GM11168 (cell line): ENCODE measurements at regions not wholly inside any gene's neighbourhood (a gene's known extent, or its start where the extent isn't known, plus 50 kb on each side); places are given as distances from the start of the nearest gene placed in this dataset.
"Not testable (repeated sequence)": the region's sequence is repeated elsewhere in the genome, so short reads cannot be mapped to it uniquely, and the experiment has no call there.

Experiments used
- in situ Hi-C: fragments of 300-500 bp; cut with MboI; formaldehyde crosslinking; loops from one replicate; pipeline ENCODE4 v1.12.0; 2022; ENCODE audit warnings: low sequenced_read_pairs; ENCODE audit not compliant: unreplicated experiment

GRCh38 chr2:146734042-146734820 is 1110.6 kb upstream of the ACVR2A start:
- in situ Hi-C loops: no loop called here

GRCh38 chr2:146730882-146731281 is 1113.9 kb upstream of the ACVR2A start:
- in situ Hi-C loops: no loop called here

GRCh38 chr2:146721486-146721885 is 1123.3 kb upstream of the ACVR2A start:
- in situ Hi-C loops: no loop called here

DNA sequence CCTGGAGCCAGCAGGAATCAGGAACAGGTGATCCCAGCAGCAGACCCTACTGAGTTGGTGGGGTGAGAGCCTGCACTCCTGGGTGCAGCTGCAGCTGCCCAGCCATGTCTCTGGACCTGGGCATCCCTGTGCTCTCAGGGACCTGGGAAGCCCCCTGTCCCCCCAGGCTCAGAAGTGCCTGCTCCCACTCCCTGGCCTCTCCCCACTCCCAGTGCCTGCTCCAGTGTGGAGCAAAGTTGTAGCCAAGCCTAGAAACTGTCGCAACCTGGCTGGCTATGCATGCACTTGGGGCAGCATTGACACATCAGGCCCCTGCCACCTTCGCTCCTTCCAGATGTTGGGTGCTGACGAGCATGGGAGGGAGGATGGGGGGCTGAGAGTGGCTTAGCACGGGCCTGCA is 1124.7 kb upstream of the ACVR2A start:
- in situ Hi-C loops: no loop called here

DNA sequence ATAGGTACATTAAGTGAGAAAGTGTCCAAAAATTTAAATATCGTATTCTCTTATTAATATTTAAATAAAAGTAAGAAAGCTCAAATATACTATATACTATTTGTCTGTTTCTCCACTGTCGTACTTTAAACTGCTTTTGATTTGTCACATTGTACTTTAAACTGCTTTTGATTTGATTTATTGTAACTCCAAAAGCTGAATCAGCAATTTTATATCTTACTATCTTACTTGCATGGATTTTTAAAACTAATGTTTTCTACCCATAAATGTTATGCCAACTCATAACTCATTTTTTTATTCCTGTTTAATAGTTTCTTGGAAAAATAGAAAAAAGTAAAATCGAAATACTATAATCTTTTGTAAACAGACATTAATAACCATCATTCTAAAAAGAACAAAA is 1128.2 kb upstream of the ACVR2A start:
- in situ Hi-C loops: no loop called here

- in situ Hi-C loops: no loop called here
Measured at GRCh38 chr2:146709004-146709403, 1135.8 kb upstream of the ACVR2A start.

DNA sequence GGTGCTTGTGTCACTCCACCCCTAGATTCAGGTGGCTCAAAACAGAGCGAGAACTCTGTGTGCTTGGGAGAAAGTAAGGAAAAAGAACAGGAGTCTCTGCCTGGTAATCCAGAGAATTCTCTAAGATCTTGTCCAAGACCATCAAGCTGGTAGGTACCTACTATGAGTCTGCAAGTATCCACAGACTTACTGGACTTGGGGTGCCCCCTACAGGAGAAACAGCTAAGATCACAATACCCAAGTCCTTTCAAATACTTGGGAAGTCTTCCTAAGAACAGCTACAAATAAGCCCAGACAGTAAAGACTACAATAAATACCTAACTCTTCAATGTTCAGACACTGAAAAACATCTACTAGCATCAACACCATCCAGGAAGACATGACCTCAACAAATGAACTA is 1143.6 kb upstream of the ACVR2A start:
- in situ Hi-C loops: no loop called here

DNA sequence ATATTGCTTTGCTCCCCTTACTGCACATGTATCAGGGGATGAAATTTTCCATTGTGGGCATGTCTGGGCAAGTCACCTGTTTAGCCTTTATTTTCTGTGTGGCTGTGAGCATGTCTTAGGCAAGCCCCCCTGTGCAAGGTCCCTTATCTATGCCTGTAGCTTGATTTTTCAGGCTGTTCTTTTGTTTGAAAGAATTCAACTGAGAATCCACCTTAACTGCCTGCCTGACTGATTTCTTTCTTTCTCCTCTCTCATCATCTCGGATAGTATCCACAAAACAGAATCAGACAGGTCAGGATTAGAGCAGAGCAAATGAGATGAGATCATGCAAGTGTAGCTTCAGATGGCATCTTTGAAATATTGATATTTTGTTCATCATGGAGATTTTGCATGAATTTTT is 1147.5 kb upstream of the ACVR2A start:
- in situ Hi-C loops: no loop called here

DNA sequence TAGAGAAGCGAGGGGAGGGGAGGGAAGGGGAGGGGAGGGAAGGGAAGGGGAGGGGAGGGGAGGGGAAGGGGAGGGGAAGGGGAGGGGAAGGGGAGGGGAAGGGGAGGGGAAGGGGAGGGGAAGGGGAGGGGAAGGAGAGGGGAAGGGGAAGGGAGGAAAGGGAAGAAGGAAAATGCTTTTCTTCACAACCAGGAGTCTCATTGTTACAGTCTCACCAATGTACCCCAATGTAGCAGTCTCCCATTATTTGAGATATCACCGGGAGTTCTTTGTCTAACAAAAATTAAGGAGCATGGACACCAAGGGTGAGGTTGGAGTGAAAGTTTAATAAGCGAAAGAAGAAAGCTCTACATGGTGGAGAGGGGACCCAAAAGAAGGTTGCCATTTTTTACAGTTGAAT is 1148.0 kb upstream of the ACVR2A start:
- in situ Hi-C loops: not testable (repeated sequence)

DNA sequence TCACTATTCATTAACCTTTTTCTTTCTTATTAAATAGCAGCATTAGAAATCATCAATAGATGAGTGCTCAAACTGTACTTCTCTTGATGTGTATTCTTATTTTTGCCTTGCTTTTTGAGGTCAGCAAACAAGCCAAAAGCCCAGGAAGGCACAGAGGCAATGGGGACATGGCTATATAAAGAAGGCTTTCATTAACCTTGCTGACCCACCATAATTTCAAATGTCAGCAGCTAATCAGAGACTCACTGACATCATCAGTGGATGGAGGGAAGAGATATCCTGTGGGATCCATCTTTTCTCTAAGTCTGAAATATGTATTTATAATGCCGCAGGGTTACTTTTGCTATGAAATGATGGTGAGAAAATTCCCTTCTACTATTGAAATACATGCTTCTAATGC is 1162.8 kb upstream of the ACVR2A start:
- in situ Hi-C loops: no loop called here

GRCh38 chr2:146678516-146678915 is 1166.3 kb upstream of the ACVR2A start:
- in situ Hi-C loops: no loop called here

DNA sequence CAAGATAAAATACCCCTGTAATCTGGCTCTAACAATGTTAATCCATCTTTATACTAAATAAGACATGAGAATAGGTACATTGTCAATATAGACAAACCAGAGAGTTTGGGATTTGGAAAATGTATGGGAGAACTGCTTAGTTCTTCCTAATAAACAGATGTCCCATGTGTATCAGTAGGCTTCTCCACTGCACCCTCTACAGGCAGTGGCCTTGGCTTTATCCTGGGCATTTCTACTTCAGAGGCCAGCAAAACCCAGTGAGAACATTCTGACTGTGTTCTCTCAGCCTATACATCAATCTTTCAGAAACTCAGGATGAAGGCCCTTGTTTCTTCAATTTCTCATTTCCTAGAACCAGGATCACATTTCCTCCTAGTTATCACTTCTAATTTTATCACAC is 1167.5 kb upstream of the ACVR2A start:
- in situ Hi-C loops: no loop called here

DNA sequence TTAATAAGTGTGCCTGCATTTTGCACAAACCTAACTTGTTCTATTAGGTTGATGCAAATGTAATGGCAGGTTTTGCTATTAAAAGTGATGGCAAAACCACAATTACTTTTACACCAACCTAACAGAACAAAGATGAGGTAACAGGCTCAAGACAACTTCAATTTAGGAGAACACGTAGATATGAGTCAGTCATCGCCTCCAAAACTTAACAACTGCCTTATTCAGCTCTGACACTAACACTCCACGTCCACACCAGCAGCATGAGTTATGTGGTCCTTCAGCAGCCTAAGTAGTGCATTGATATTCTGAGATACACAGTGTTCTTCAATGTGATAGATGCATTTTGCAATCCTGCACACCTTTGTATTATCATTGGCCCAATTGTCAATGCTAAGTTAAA is 1175.1 kb upstream of the ACVR2A start:
- in situ Hi-C loops: no loop called here

DNA sequence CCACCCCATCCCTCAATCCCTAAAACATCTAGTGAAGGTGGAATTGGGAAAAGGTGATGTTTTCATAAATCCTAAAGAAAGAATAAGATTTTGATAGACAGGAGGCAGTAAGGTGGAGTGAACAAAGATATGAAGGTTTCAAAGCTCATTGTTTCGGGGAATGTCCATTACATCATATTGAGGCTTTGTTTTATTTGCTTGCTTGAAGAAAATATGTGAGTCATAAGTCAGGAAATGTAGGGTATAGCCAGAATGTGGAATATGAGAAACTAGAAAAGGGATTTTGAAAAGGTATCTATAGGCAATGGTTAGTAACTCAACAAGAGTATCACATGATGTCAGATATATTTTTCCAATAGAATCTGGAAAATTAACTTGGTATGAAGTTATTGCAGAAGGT is 1178.5 kb upstream of the ACVR2A start:
- in situ Hi-C loops: no loop called here

DNA sequence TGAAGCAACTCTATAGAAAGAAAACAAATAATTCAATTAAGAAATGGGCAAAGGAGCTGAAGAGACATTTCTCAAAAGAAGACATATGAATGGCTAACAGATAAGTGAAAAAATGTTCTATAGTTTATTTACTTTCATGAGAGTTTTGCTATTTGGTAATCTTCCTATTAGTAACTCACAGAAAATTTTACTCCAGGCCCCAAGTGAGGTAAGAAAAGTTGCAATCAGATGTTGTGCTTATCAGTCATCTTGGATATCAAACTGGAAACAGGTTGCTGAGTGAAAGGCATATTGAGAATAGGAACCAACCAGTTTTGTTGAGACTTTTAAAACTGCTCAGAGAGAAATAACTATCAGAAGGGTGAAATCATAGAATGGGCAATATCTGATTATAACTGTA is 1179.0 kb upstream of the ACVR2A start:
- in situ Hi-C loops: no loop called here

DNA sequence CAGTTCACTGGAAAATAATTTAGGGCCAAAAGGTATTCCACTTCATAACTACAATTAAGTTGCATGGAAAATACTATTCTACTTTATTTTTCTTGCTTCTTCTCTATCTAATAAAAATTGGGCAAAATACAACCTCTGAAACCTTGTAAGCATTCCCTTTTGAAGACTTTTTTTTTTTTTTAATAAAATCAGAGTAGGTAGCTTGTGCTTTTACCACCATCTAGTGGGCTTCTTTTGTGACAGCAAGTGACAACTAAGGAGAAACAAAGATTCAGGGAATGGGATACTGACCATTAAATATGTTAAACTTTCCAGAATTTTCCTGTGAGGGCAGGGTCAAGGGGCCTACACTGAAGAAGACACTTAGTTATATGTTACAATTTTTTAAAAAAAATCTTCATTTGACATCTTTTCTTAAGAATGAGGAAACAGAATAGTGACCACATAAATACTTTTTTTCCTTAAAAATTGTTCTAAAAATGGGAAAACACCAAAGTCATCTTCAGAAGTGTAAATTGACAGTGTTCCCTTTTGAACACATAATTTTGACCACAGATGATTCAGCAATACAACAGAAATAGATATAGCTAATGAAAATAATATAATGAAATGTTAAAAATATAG is 1183.2 kb upstream of the ACVR2A start:
- in situ Hi-C loops: no loop called here

DNA sequence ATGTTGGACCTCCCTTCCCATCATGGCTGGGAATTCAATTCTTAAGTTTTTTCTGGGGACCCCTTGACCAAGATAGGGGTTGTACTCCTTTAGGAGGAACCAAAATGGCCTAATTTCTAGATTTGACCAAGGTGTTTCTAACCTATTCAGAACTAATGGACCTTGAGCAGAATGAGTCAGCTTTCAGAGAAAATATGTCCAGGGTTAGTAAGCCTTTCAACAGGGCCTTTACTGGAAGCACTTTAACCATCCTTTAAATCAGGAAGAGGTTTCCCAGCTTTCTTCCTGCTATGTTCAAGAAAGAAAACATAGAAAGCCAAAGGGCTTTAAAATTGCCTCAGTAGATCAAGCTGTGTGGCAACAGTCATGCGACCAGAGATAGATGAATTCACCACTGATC is 1184.9 kb upstream of the ACVR2A start:
- in situ Hi-C loops: no loop called here

- in situ Hi-C loops: no loop called here
Measured at GRCh38 chr2:146652311-146652710, 1192.5 kb upstream of the ACVR2A start.

DNA sequence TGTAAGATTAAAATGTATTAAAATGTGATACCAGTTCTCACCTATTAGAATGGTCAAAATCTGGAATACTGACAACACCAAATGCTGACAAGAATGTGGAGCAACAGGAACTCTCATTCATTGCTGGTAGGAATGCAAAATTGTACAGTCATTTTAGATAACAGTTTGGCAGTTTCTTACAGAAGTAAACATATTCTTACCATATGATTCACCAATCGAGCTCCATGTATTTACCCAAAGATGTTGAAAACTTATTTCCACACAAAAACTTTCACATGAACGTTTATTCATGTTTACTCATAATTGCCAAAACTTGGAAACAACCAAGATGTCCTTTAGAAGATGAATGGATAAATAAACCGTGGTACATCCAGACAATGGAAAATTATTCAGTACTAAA is 1193.5 kb upstream of the ACVR2A start:
- in situ Hi-C loops: no loop called here

DNA sequence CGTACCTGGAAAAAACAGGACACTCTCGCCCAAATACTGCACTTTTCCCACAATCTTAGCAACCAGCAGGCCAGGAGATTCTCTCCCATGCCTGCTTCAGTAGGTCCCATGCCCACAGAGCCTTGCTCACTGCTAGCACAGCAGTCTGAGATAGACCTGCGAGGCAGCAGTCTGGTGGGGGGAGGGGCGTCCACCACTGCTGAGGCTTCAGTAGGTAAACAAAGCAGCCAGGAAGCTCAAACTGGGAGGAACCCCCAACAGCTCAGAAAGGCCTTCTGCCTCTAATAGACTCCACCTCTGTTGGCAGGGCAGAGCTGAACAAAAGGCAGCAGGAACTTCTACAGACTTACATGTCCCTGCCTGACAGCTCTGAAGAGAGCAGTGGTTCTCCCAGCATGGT is 1202.8 kb upstream of the ACVR2A start:
- in situ Hi-C loops: no loop called here

DNA sequence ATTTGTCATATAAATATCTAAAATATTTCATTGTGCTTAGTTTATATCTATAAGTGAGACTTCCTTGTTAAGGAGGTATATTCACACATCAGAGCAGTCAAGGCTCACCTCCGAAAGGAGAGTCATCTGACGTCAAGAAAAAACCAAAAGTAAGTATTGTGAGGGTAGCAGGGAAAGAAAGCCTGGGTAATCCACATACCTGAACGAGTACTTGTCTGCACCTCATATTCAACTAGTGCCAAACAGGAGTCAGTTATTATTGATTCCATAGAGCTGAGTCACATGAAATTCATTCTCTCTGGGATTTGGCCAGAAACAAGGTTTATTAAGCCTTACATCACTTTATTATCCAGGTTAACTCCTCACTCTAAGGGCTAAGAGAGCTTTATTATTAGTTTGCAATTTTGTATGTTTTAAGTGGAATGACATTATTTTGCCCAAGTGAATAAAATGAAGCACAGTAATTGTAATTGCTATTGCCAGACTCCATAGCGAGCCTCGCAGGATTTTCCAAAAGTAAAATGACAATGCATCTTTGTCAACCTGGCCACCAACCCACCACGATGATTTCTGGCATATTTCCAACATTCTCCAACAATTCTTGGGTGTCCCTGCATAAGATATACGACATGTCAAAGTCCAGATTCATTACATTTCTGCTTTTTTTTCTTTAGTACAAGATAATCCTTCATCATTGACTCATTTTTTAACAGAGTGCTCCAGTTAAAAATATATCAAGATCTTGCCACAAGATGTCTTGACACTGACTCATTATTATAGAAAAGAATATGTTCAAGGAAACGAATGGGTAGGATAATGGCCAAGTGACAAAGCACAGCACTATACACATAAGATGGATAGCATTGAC is 1210.4 kb upstream of the ACVR2A start:
- in situ Hi-C loops: no loop called here
